Kidney glomerular epithelial cell (primary cell): ENCODE measurements at regions not wholly inside any gene's neighbourhood (a gene's known extent, or its start where the extent isn't known, plus 50 kb on each side); places are given as distances from the start of the nearest gene placed in this dataset.
A peak's percentile ranks its signal among the peaks of the same experiment; 100 is the strongest.

Experiments used
- DNase-seq: peaks from one replicate; lab custom pipeline; 2025; lab: John Stamatoyannopoulos, UW

GRCh38 chr3:55341502-55342031 is 145.5 kb downstream of the WNT5A start:
- peak; percentile 32 for DNase-seq

DNA sequence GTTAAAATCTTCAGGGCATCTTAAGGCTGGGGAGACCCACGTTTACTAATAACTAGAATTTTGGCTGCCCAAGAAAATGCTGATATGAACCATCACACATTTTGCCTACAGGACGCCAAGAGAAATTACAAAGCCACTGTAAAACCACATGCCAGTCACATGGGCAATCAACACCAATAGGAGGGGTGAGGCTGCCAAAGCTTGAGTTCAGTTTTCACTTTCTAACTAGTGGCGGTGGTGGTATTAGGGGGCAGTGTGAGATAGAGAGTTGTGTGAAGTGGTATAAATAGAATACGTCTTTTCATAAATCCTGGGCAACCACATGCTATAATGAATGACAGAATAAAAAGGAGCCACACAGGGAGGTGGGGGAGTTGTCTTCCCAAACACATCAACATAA is 147.3 kb downstream of the WNT5A start:
- no peak for DNase-seq

DNA sequence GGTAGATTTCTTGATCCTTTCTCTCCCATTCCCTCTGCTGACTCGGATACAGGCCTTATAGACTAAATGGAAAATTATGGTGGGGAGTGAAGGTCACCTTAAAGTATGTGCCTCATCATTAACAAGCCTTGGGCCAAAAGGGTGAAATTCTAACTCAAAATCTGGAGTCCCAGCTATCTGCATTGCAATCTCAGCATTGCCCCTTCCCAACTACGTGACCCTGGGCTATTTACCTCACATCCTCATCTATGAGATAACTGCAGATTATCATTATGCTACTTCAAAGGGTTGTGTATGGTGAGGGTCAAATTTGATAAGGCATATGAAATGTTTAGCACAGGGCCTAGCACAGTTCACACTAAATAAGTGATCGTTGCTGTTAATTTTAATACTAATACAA is 147.7 kb downstream of the WNT5A start:
- no peak for DNase-seq

DNA sequence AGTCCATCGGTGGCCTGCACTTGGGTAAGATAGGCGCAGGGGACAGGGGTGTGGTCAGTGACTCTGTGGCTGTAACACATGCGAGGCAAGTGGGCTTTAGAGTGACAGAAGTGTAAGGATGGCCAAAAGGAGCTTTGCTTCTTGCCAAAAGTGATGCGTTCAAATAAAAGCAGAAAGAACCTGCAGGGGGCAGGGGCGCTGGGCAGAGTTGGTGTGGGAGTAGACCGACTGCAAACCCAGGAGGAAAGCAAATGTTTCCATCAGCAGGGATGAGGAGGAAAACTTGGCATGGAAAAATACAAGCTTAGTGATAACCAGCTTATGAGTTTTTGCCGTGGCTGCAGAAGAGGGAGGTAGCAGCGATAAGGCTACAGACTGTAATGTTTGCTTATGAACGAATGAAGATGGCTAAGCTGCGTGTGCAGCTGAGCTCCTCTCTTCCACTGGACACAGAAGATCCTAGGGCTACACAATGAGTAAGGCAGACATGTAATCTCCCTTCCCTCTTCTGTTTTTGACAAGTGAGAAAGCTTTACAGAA is 149.4 kb downstream of the WNT5A start:
- no peak for DNase-seq

DNA sequence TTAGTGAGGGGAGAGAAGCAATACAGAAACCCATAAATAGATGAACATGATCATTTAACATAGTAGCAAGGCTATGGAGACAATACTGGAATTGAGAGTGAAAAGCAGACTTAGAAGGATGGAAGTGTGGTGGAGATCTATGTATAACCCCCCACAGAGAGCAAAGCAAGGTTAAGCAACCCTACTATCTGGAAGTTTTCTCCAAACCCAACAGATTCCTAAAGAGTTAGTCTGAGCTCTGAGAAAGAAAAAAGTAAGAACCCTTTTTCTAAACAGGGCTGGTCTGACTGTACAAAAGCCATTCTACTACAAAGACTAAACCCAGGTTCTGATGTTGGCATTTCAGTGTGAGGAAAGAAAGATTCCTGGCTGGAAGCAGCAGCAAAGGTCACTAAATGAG is 153.2 kb downstream of the WNT5A start:
- DNase-seq = peak; percentile 11

DNA sequence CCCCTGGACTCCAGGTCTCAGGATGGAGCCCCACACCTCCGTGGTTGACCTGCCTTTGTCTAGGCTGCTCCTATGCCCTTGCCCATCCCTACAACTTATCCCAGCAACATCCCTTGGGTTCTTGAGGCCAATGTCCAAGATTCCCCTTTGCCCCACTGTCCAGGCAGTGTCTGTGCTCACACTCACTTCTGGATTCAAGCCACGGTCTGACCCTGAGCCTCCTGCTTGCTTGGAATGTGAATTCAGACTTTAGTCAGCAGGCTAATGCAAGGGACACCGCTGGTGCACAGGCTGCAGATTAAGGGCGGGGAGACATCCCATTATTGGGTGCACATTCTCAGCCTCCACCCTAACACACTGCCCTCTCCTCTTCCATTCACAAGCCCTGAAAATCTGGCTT is 154.1 kb downstream of the WNT5A start:
- no peak for DNase-seq

DNA sequence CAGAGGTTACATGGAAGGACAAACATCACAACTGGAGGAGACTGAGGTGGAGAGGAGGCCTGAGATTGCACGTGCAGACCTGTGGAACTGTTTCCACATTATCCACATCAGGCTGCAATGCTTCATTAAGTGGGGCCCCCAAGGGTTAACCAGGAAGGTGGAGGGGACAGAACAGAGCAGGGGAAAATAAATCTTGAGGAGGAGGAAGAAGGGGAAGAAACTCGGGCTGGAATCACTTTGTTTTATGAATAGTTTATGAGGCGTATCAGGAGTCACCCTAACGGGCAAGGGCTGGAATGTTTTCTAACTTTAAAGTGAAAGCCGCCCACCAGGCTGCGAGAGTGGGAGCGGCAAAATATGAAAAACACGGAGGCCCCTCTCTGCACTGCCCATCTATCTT is 154.9 kb downstream of the WNT5A start:
- peak; percentile 42 for DNase-seq

DNA sequence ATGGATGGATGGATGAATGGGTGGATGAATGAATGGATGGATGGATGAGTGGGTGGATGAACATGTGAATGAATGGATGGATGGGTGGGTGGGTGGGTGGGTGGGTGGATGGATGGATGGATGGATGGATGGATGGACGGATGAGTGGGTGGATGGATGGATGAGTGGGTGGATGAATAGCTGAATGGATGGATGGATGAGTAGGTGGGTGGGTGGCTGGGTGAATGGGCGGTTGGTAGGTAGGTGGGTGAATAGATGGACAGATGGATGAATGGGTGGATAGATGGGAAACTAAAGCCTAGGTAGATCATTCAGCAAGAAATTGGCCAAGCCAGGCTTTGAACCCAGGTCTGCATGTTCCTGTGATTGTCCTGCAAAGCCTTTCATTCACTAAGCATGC is 155.6 kb downstream of the WNT5A start:
- DNase-seq = no peak

DNA sequence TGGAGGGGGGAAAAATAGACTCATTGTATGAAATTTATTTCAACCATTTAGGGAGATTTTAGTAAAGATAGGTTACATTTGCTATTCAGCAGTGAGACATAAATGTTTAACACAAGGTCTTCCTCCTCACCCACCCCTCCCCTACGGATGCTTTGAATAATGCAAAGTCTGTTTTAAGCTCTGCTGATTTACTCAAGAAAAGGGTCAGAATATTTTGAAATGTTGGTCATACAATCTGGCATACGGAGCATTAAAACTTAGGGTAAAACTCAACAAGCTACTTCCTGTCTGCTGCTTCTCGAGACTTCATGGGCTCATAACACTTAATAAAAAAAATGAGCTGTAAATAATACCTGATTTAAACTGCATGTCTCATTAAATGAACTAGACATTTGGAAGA is 156.3 kb downstream of the WNT5A start:
- no peak for DNase-seq

GRCh38 chr3:55330355-55330754 is 156.8 kb downstream of the WNT5A start:
- DNase-seq = peak; percentile 96

GRCh38 chr3:55329849-55330248 is 157.3 kb downstream of the WNT5A start:
- DNase-seq = peak; percentile 79

DNA sequence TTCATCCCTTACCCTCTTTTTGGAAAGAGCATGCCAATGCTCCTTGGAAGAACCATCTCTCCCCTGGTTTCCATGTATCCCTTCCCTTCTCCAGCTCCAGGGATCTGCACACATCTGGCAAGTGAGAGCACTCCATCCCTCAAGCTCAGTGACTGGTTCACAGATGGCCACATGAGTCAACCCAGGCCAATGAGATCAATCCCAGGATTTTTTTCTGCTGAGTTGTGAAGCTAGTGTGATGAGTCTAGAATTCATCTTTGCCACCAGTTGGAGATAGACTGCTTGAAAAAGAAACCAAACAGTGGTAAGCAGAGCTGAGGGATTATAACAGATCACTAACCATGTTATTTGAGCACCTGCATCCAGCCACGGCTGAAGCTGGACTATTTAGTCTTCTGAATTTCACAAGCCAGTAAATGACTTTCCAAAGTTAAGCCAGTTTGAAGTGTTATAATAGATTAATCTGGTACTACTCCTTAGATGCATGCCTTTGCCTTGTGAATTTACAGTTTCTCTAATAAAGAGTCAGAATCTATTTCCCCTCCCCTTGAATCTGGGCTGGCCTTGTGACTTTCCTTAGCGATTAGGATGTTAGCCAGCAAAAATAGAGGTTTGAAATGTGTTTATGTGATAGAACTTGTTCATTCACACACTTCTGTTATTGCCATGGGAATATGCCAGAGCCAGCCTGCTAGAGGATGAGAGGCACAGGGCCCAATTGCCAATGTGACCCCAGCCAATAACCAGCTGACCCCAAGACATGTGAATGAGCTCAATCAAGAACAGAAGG is 159.8 kb downstream of the WNT5A start:
- no peak for DNase-seq

DNA sequence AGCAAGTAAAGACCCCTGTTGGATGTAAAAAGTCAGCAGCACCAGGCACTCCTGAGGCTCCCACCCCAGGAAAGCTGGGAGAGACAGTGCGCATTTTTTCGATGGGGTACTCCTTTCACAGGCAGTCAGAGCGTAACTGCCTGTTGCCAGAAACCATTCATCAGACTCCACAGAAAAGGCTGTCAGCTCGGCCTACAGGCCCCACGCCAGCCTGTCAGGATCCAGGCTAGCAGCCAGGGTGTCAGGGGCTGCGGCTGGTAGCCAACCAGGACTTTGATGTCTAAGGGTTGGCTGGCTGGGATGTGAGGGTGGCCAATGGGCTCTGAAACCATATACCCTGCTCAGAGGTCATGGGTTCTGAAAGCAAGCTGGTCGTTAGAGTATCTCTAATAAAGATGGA is 164.5 kb downstream of the WNT5A start:
- DNase-seq = no peak

DNA sequence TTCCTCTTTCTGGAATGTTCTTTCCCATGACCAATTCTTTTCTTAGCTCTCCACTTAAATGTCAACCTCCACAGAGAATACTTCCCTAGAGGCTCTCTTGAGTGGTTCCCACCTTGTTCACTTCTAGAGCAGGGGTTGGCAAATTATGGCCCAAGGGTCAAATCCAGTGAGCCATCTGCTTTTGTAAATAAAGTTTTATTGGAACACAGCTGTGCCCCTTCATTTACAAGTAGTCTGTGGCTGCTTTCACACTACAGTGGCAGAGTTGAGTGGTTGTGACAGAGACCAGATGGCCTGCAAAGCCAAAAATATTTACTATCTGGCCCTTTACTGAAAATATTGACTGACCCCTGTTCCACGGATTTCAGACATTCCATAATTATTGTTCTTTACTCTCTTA is 166.2 kb downstream of the WNT5A start:
- no peak for DNase-seq

DNA sequence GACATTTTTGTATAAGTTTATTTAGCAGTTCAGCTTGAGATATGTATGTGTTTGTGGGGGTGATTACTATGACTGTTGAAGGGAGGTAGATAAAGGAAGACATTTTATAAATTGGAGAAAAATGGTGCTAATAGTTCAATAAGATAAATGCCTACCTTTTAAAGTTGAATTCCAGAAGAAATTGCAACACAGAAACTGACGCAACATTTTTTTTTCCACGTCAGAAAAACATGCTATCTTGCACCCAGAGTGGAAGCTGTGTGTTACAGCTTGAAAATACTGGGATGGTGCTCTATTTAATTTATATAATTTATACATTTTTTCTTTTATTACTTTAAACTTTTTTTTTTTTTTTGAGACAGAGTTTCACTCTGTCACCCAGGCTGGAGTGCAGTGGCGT is 171.7 kb downstream of the WNT5A start:
- no peak for DNase-seq

- no peak for DNase-seq
Measured at GRCh38 chr3:55313666-55314065, 173.4 kb downstream of the WNT5A start.

- peak; percentile 40 for DNase-seq
Measured at GRCh38 chr3:55309336-55309735, 177.8 kb downstream of the WNT5A start.

- DNase-seq = no peak
Measured at GRCh38 chr3:55307622-55308021, 179.5 kb downstream of the WNT5A start.

DNA sequence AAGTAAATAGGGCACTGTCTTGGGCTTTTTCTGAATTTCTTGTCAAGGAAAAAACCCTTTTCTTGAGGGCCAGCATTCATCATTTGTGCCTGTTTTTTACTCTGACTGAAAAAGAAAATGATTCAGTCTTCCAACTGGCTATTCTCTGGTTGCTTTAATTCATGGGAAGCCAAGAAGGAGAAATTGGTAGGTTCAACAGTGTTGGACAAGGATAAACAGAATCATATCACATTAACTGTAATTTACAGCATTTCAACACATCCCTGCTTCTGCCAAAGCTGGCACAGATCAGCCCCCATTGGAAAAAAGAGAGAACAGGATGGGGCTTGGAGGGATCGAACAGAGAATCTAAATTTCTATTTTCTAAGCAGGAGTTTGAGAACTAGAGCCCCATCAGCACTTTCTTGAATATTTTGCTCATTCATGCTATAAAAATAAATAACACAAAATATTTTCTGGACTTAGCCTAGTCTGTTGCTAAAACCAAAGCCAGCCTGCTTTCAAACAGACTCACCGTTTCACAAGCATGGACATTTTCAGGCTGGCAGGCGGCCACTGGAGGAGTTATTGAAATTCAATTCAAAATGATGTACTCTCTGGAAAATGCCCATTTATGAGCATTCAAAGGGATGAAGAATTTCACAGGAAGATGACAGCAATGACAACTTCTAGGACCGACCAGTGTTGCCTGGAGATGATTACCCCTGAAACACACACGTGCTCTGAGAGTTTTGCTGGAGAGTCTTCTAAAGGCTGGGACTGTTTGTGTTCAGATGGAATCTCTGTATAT is 181.2 kb downstream of the WNT5A start:
- no peak for DNase-seq

- no peak for DNase-seq
Measured at GRCh38 chr3:55300701-55301100, 186.4 kb downstream of the WNT5A start.

DNA sequence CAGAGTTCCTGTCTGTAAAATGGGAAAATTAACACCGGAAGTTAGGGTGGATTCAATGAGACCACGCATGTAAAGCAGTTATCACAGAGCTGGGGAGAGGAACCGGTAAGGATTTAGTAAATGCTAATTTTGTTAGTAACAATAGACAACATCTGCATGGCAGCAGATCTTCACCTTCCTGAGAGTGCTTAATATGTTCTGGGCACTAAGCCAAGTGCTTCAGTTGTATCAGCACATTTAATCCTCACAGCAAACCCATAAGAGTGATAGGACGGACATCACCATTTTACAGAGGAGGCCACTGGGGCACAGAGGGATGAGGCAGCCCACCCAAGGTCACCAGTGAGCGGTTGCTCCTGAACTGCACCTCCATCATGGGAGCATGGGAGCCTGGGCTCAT is 189.4 kb downstream of the WNT5A start:
- no peak for DNase-seq

DNA sequence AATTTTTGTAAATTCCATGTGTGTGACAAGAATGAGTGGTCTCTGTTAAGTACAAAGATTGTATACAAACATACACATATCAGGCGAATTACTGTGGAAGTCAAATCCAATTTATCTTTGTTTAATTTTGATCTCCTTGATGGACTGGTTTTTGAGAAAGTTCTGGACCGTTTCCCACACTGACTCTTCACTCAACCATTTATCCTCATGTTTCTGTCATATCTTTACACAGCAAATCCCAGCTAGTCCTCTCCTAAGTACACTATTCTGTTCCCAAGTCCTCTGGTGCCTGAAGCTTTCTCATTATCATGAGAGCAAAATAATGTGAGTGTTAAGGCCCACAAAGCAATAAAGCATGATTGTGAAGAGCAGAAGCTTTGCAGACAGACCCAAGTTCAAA is 189.9 kb downstream of the WNT5A start:
- DNase-seq = no peak

GRCh38 chr3:55296791-55297190 is 190.3 kb downstream of the WNT5A start:
- no peak for DNase-seq
